Body of pancreas (tissue), 4 donors: ENCODE measurements at regions not wholly inside any gene's neighbourhood (a gene's known extent, or its start where the extent isn't known, plus 50 kb on each side); places are given as distances from the start of the nearest gene placed in this dataset.

Experiments
- ATAC-seq: fragments of 150-250 bp; one replicate; pipeline ENCODE4 v1.9.1; 2016
- DNase-seq, 4 donors: peaks; one replicate each; pipeline ENCODE4 v3.0.0-alpha.2; 2019
- H3K27ac ChIP-seq, 4 donors: fragments of 200-600 bp; sonication (generic); 1 replicate in 3 of 4; 2 replicates in 1 of 4; pipeline versions ENCODE4 v1.5.1 to v1.6.1; 2016 to 2019; ENCODE audit warnings: mild to moderate bottlenecking in 1 of 4, mixed read lengths in 1 of 4, moderate library complexity in 1 of 4
- H3K27me3 ChIP-seq, 2 donors: fragments of 200-600 bp; sonication (generic); one replicate each; pipeline ENCODE4 v1.6.0; 2016; ENCODE audit warnings: mild to moderate bottlenecking in 1 of 2
- H3K36me3 ChIP-seq, 2 donors: fragments of 200-600 bp; sonication (generic); replicated peaks in 1 of 2; 2 replicates each; pipeline ENCODE4 v1.5.1; 2016; ENCODE audit warnings: low read depth in 2 of 2; ENCODE audit not compliant: insufficient read depth in 1 of 2
- H3K4me1 ChIP-seq: fragments of 200-600 bp; sonication (generic); one replicate; pipeline ENCODE4 v1.6.0; 2016
- H3K4me3 ChIP-seq, 2 donors: fragments of 200-600 bp; sonication (generic); 1 replicate in 1 of 2; 2 replicates in 1 of 2; pipeline ENCODE4 v1.5.1; 2016 to 2019
- H3K9me3 ChIP-seq, 3 donors: fragments of 200-600 bp; sonication (generic); 1 replicate in 2 of 3; 2 replicates in 1 of 3; pipeline ENCODE4 v1.5.1; 2016
- POLR2A ChIP-seq, 3 donors: fragments of 450-650 bp; IDR thresholded peaks; one replicate each; pipeline ENCODE4 v1.6.1; 2016; ENCODE audit warnings: antibody characterized with exemption in 3 of 3, mild to moderate bottlenecking in 2 of 3
- WGBS, 2 donors: methylation state at CpG; one replicate each; pipeline ENCODE4 v1.1.5; 2017; 5-methylcytosine and 5-hydroxymethylcytosine counted together
- intact Hi-C: fragments of 100-400 bp; cut with DNase I; formaldehyde crosslinking; loops from one replicate; pipeline ENCODE4 v1.15.1; 2023
- TF ChIP-seq, protein P1 (sequence below), 7 experiments: fragments of 450-650 bp in 4 of 7; fragments of 200-600 bp in 3 of 7; sonication (generic) in 3 of 7; IDR thresholded peaks; one replicate each; pipeline ENCODE4 v1.5.1; 2016 to 2019; ENCODE audit warnings: antibody characterized with exemption in 7 of 7

GRCh38 chr3:8328967-8329366 lies 172.7 kb upstream of the LMCD1 start:
- H3K4me3 ChIP-seq = no peak overlapping the region
- H3K27me3 ChIP-seq = no peaks in the 10 kb centered on the region
- H3K36me3 ChIP-seq = no peaks in the 10 kb centered on the region
- H3K9me3 ChIP-seq = no peaks in the 10 kb centered on the region
- intact Hi-C loops = no loop called here
- DNase-seq (no peak), ATAC-seq (no peak)
- TF ChIP-seq, protein P1, sequence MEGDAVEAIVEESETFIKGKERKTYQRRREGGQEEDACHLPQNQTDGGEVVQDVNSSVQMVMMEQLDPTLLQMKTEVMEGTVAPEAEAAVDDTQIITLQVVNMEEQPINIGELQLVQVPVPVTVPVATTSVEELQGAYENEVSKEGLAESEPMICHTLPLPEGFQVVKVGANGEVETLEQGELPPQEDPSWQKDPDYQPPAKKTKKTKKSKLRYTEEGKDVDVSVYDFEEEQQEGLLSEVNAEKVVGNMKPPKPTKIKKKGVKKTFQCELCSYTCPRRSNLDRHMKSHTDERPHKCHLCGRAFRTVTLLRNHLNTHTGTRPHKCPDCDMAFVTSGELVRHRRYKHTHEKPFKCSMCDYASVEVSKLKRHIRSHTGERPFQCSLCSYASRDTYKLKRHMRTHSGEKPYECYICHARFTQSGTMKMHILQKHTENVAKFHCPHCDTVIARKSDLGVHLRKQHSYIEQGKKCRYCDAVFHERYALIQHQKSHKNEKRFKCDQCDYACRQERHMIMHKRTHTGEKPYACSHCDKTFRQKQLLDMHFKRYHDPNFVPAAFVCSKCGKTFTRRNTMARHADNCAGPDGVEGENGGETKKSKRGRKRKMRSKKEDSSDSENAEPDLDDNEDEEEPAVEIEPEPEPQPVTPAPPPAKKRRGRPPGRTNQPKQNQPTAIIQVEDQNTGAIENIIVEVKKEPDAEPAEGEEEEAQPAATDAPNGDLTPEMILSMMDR (IDR thresholded peaks at IDR 0.05) = no peak
- TF ChIP-seq POLR2A (IDR thresholded peaks at IDR 0.05) = no peak
- H3K27ac ChIP-seq = no peak overlapping the region
- no peaks in the 10 kb centered on the region for H3K4me1 ChIP-seq
- 60 to 76% methylated on average over 3 of the region's 3 CpGs for WGBS, 2 donors

- Histone ChIP-seq H3K9me3 (no peaks in the 10 kb centered on the region), H3K4me1 (no peaks in the 10 kb centered on the region), H3K27me3 (no peaks in the 10 kb centered on the region), H3K36me3 (no peaks in the 10 kb centered on the region), H3K27ac (no peak overlapping the region), H3K4me3 (no peak overlapping the region)
- ATAC-seq (no peak), DNase-seq (no peak)
- TF ChIP-seq, protein P1 (IDR thresholded peaks at IDR 0.05) = no peak
- TF ChIP-seq POLR2A (IDR thresholded peaks at IDR 0.05) = no peak
- intact Hi-C loops = no loop called here
Observed at GRCh38 chr3:8329598-8329997, 172.0 kb upstream of the LMCD1 start.

DNA sequence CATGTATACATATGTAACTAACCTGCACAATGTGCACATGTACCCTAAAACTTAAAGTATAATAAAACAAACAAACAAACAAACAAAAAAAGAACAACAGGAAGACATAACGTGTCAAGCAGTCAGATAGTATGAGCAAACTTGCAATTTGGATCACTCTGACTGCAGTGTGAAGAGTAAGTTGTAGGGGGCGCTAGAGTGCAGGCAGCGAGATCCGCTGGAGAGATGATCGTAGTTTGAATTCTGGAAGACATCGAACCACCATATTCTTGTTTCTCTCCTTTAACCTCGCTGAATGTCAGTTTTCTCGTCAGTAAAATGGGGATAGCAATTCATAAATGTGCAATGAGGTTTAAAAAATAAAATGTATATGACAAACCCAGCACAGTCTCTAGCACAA lies 165.2 kb upstream of the LMCD1 start:
- intact Hi-C loops = no loop called here
- no peaks in the 10 kb centered on the region for H3K36me3 ChIP-seq
- no peak overlapping the region for H3K27ac ChIP-seq
- DNase-seq (no peak), ATAC-seq (no peak)
- 67 to 77% methylated on average over 8 of the region's 8 CpGs for WGBS, 2 donors
- no peak overlapping the region for H3K4me3 ChIP-seq
- no peaks in the 10 kb centered on the region for H3K4me1 ChIP-seq
- no peaks in the 10 kb centered on the region for H3K9me3 ChIP-seq
- no peaks in the 10 kb centered on the region for H3K27me3 ChIP-seq
- TF ChIP-seq, protein P1 (IDR thresholded peaks at IDR 0.05) = no peak
- TF ChIP-seq POLR2A (IDR thresholded peaks at IDR 0.05) = no peak

GRCh38 chr3:8338424-8338823 lies 163.2 kb upstream of the LMCD1 start:
- no peaks in the 10 kb centered on the region for H3K36me3 ChIP-seq
- DNase-seq = no peak
- H3K4me3 ChIP-seq = no peak overlapping the region
- H3K4me1 ChIP-seq = no peaks in the 10 kb centered on the region
- H3K27me3 ChIP-seq = no peaks in the 10 kb centered on the region
- TF ChIP-seq POLR2A (IDR thresholded peaks at IDR 0.05) = no peak
- TF ChIP-seq, protein P1 (IDR thresholded peaks at IDR 0.05) = no peak
- intact Hi-C loops = no loop called here
- no peaks in the 10 kb centered on the region for H3K9me3 ChIP-seq
- WGBS, 2 donors = 62 to 70% methylated on average over 2 of the region's 2 CpGs
- no peak overlapping the region for H3K27ac ChIP-seq
- ATAC-seq = no peak

DNA sequence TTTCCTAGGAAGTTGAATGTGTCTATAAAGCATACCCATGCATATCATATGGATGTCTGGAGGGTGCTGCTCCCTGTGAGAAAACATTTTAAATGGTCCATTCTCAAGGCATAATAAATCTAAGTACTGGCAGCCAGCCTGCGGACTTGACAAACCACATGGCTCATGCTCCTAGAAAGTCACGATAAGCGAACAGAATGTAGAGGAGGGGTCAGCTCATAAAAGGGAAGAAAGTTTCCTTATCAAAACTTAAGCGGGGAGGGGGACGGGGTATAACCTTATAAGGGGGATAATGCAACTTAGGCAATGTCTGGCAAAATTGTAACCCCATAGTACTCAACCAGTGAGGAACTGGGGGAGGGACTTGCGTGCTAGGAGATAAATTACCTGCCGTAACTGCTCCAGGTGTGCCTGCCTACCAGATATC lies 159.8 kb upstream of the LMCD1 start:
- TF ChIP-seq POLR2A (IDR thresholded peaks at IDR 0.05) = no peak
- TF ChIP-seq, protein P1 (IDR thresholded peaks at IDR 0.05) = no peak
- DNase-seq (no peak), ATAC-seq (no peak)
- WGBS, 2 donors = 5 to 9% methylated on average over 7 of the region's 7 CpGs
- intact Hi-C loops = no loop called here
- Histone ChIP-seq H3K27me3 (no peaks in the 10 kb centered on the region), H3K27ac (no peak overlapping the region), H3K4me3 (no peak overlapping the region), H3K4me1 (no peaks in the 10 kb centered on the region), H3K9me3 (no peaks in the 10 kb centered on the region), H3K36me3 (no peaks in the 10 kb centered on the region)
